ENCODE measurements at regions not wholly inside any gene's neighbourhood (a gene's known extent, or its start where the extent isn't known, plus 50 kb on each side); places are given as distances from the start of the nearest gene placed in this dataset.

GRCh38 chr6:100163035-100163434, 169.0 kb upstream of the MCHR2 start:
- no peaks in the 10 kb centered on the region for H3K9me3 ChIP-seq (ENCODE audit: control insufficient read depth, low read length)
- no peak overlapping the region for H3K27ac ChIP-seq (ENCODE audit: low read length)
- H3K27me3 ChIP-seq (ENCODE audit: control insufficient read depth, insufficient read depth), result no peaks in the 10 kb centered on the region
- DNase-seq (no peak), ATAC-seq (no peak)
- intact Hi-C loops (cut with DNase I), result no loop called here
- 30% methylated on average over 5 of the region's 5 CpGs for WGBS
- no peaks in the 10 kb centered on the region for H3K4me1 ChIP-seq (ENCODE audit: control insufficient read depth, insufficient read depth, low read length)
- no peak overlapping the region for H3K4me3 ChIP-seq (ENCODE audit: low read length)

GRCh38 chr6:100161782-100162365, 167.9 kb upstream of the MCHR2 start:
- no peaks in the 10 kb centered on the region for H3K4me1 ChIP-seq (ENCODE audit: control insufficient read depth, insufficient read depth, low read length)
- 71% methylated on average over 2 of the region's 2 CpGs for WGBS
- H3K9me3 ChIP-seq (ENCODE audit: control insufficient read depth, low read length), result no peaks in the 10 kb centered on the region
- H3K4me3 ChIP-seq (ENCODE audit: low read length), result no peak overlapping the region
- H3K27me3 ChIP-seq (ENCODE audit: control insufficient read depth, insufficient read depth), result no peaks in the 10 kb centered on the region
- ATAC-seq (no peak), DNase-seq (no peak)
- no peak overlapping the region for H3K27ac ChIP-seq (ENCODE audit: low read length)
- intact Hi-C loops (cut with DNase I), result no loop called here

- Histone ChIP-seq H3K4me3 (ENCODE audit: low read length) (no peak overlapping the region), H3K27ac (ENCODE audit: low read length) (no peak overlapping the region), H3K9me3 (ENCODE audit: control insufficient read depth, low read length) (no peaks in the 10 kb centered on the region), H3K27me3 (ENCODE audit: control insufficient read depth, insufficient read depth) (no peaks in the 10 kb centered on the region), H3K4me1 (ENCODE audit: control insufficient read depth, insufficient read depth, low read length) (no peaks in the 10 kb centered on the region)
- ATAC-seq, result no peak
- intact Hi-C loops (cut with DNase I), result no loop called here
- DNase-seq, result no peak
- 59% methylated on average over 3 of the region's 3 CpGs for WGBS
These were observed 166.9 kb upstream of the MCHR2 start for GRCh38 chr6:100160930-100161329.

- no peak for ATAC-seq
- Histone ChIP-seq H3K27ac (ENCODE audit: low read length) (no peak overlapping the region), H3K27me3 (ENCODE audit: control insufficient read depth, insufficient read depth) (no peaks in the 10 kb centered on the region), H3K4me1 (ENCODE audit: control insufficient read depth, insufficient read depth, low read length) (no peaks in the 10 kb centered on the region), H3K4me3 (ENCODE audit: low read length) (no peak overlapping the region), H3K9me3 (ENCODE audit: control insufficient read depth, low read length) (no peaks in the 10 kb centered on the region)
- 63% methylated on average over 2 of the region's 2 CpGs for WGBS
- DNase-seq, result no peak
- intact Hi-C loops (cut with DNase I), result no loop called here
These were observed 161.1 kb upstream of the MCHR2 start for GRCh38 chr6:100155141-100155540.

- Histone ChIP-seq H3K9me3 (ENCODE audit: control insufficient read depth, low read length) (no peaks in the 10 kb centered on the region), H3K4me3 (ENCODE audit: low read length) (no peak overlapping the region), H3K27ac (ENCODE audit: low read length) (no peak overlapping the region), H3K4me1 (ENCODE audit: control insufficient read depth, insufficient read depth, low read length) (no peaks in the 10 kb centered on the region), H3K27me3 (ENCODE audit: control insufficient read depth, insufficient read depth) (no peaks in the 10 kb centered on the region)
- ATAC-seq (no peak), DNase-seq (no peak)
- intact Hi-C loops (cut with DNase I), result no loop called here
- 43% methylated on average over 2 of the region's 2 CpGs for WGBS
These were observed 159.7 kb upstream of the MCHR2 start for GRCh38 chr6:100153636-100154275.

GRCh38 chr6:100152201-100152600, 158.2 kb upstream of the MCHR2 start:
- DNase-seq, result no peak
- no peaks in the 10 kb centered on the region for H3K9me3 ChIP-seq (ENCODE audit: control insufficient read depth, low read length)
- H3K27me3 ChIP-seq (ENCODE audit: control insufficient read depth, insufficient read depth), result no peaks in the 10 kb centered on the region
- intact Hi-C loops (cut with DNase I), result no loop called here
- H3K4me3 ChIP-seq (ENCODE audit: low read length), result no peak overlapping the region
- H3K27ac ChIP-seq (ENCODE audit: low read length), result no peak overlapping the region
- H3K4me1 ChIP-seq (ENCODE audit: control insufficient read depth, insufficient read depth, low read length), result no peaks in the 10 kb centered on the region
- 50% methylated on average over 1 of the region's 1 CpG for WGBS
- ATAC-seq, result no peak

- Histone ChIP-seq H3K27me3 (ENCODE audit: control insufficient read depth, insufficient read depth) (no peaks in the 10 kb centered on the region), H3K27ac (ENCODE audit: low read length) (no peak overlapping the region), H3K4me1 (ENCODE audit: control insufficient read depth, insufficient read depth, low read length) (no peaks in the 10 kb centered on the region), H3K4me3 (ENCODE audit: low read length) (no peak overlapping the region), H3K9me3 (ENCODE audit: control insufficient read depth, low read length) (no peaks in the 10 kb centered on the region)
- 87% methylated on average over 2 of the region's 2 CpGs for WGBS
- DNase-seq, result no peak
- intact Hi-C loops (cut with DNase I), result no loop called here
- no peak for ATAC-seq
These were observed 151.0 kb upstream of the MCHR2 start for GRCh38 chr6:100144991-100145390.

- ATAC-seq (no peak), DNase-seq (no peak)
- Histone ChIP-seq H3K4me1 (ENCODE audit: control insufficient read depth, insufficient read depth, low read length) (no peaks in the 10 kb centered on the region), H3K4me3 (ENCODE audit: low read length) (no peak overlapping the region), H3K27me3 (ENCODE audit: control insufficient read depth, insufficient read depth) (no peaks in the 10 kb centered on the region), H3K9me3 (ENCODE audit: control insufficient read depth, low read length) (no peaks in the 10 kb centered on the region), H3K27ac (ENCODE audit: low read length) (no peak overlapping the region)
- WGBS, result 77% methylated on average over 4 of the region's 4 CpGs
- intact Hi-C loops (cut with DNase I), result no loop called here
These were observed 144.5 kb upstream of the MCHR2 start for GRCh38 chr6:100138346-100139022.

GRCh38 chr6:100137759-100138158, 143.7 kb upstream of the MCHR2 start:
- ATAC-seq, result no peak
- no peaks in the 10 kb centered on the region for H3K27me3 ChIP-seq (ENCODE audit: control insufficient read depth, insufficient read depth)
- no peak overlapping the region for H3K4me3 ChIP-seq (ENCODE audit: low read length)
- no peak for DNase-seq
- no peaks in the 10 kb centered on the region for H3K9me3 ChIP-seq (ENCODE audit: control insufficient read depth, low read length)
- intact Hi-C loops (cut with DNase I), result no loop called here
- 77% methylated on average over 2 of the region's 2 CpGs for WGBS
- H3K27ac ChIP-seq (ENCODE audit: low read length), result no peak overlapping the region
- H3K4me1 ChIP-seq (ENCODE audit: control insufficient read depth, insufficient read depth, low read length), result no peaks in the 10 kb centered on the region

- Histone ChIP-seq H3K27me3 (ENCODE audit: control insufficient read depth, insufficient read depth) (no peaks in the 10 kb centered on the region), H3K4me1 (ENCODE audit: control insufficient read depth, insufficient read depth, low read length) (no peaks in the 10 kb centered on the region), H3K27ac (ENCODE audit: low read length) (no peak overlapping the region), H3K4me3 (ENCODE audit: low read length) (no peak overlapping the region), H3K9me3 (ENCODE audit: control insufficient read depth, low read length) (no peaks in the 10 kb centered on the region)
- ATAC-seq, result no peak
- intact Hi-C loops (cut with DNase I), result no loop called here
- DNase-seq, result peak in 1 of 3 donors; percentile 29
- WGBS, result 92% methylated on average over 8 of the region's 8 CpGs
These were observed 142.6 kb upstream of the MCHR2 start for GRCh38 chr6:100136590-100136989.

GRCh38 chr6:100135977-100136376, 142.0 kb upstream of the MCHR2 start:
- Histone ChIP-seq H3K27me3 (ENCODE audit: control insufficient read depth, insufficient read depth) (no peaks in the 10 kb centered on the region), H3K4me1 (ENCODE audit: control insufficient read depth, insufficient read depth, low read length) (no peaks in the 10 kb centered on the region), H3K27ac (ENCODE audit: low read length) (no peak overlapping the region), H3K4me3 (ENCODE audit: low read length) (no peak overlapping the region), H3K9me3 (ENCODE audit: control insufficient read depth, low read length) (no peaks in the 10 kb centered on the region)
- intact Hi-C loops (cut with DNase I), result no loop called here
- DNase-seq, result no peak
- no peak for ATAC-seq
- WGBS, result 94% methylated on average over 21 of the region's 21 CpGs

Measured in right cardiac atrium (tissue), 5 donors.